Transverse colon (tissue), 4 donors: ENCODE measurements at regions not wholly inside any gene's neighbourhood (a gene's known extent, or its start where the extent isn't known, plus 50 kb on each side); places are given as distances from the start of the nearest gene placed in this dataset.

Experiments used
- DNase-seq: peaks from one replicate; pipeline ENCODE4 v3.0.0-alpha.2; 2019
- H3K27ac ChIP-seq, 4 donors: fragments of 200-600 bp; sonication (generic); 2 replicates each; pipeline ENCODE4 v1.5.1; 2016 to 2018; ENCODE audit warnings: inconsistent platforms in 4 of 4
- H3K27me3 ChIP-seq: fragments of 200-600 bp; sonication (generic); 2 replicates; pipeline ENCODE4 v1.5.1; 2017; ENCODE audit warnings: inconsistent platforms
- H3K36me3 ChIP-seq, 4 donors: fragments of 200-600 bp; sonication (generic); 2 replicates each; pipeline ENCODE4 v1.5.1; 2017 to 2019; ENCODE audit warnings: inconsistent platforms in 4 of 4
- H3K4me1 ChIP-seq, 4 donors: fragments of 200-600 bp; sonication (generic); 2 replicates each; pipeline ENCODE4 v1.5.1; 2017 to 2020; ENCODE audit warnings: inconsistent platforms in 4 of 4
- H3K4me3 ChIP-seq, 4 donors: fragments of 200-600 bp; sonication (generic); 1 replicate in 1 of 4; 2 replicates in 3 of 4; pipeline versions ENCODE4 v1.5.1 to v1.6.1; 2017 to 2019; ENCODE audit warnings: inconsistent platforms in 4 of 4
- H3K9me3 ChIP-seq, 2 donors: fragments of 200-600 bp; sonication (generic); 2 replicates each; pipeline ENCODE4 v1.5.1; 2017 to 2019; ENCODE audit warnings: inconsistent platforms in 2 of 2
- CTCF ChIP-seq, 5 experiments: fragments of 200-600 bp in 3 of 5; fragments of 450-650 bp in 2 of 5; sonication (generic) in 3 of 5; IDR thresholded peaks; 1 replicate in 2 of 5; 2 replicates in 3 of 5; pipeline ENCODE4 v1.5.1; 2016 to 2017; ENCODE audit warnings: antibody characterized with exemption in 5 of 5, inconsistent platforms in 3 of 5, mild to moderate bottlenecking in 2 of 5, moderate library complexity in 1 of 5
- EP300 ChIP-seq: sonication (generic); formaldehyde crosslinking; IDR thresholded peaks from one replicate; pipeline ENCODE4 v1.6.1; 2017; ENCODE audit warnings: antibody characterized with exemption, low read depth
- POLR2A ChIP-seq: fragments of 450-650 bp; IDR thresholded peaks from one replicate; pipeline ENCODE4 v1.6.1; 2016; ENCODE audit warnings: antibody characterized with exemption, mild to moderate bottlenecking, moderate library complexity
- POLR2AphosphoS5 ChIP-seq, 3 donors: sonication (generic); formaldehyde crosslinking; IDR thresholded peaks; one replicate each; pipeline ENCODE4 v1.6.1; 2016; ENCODE audit warnings: antibody characterized with exemption in 3 of 3
- WGBS, 2 donors: methylation state at CpG; one replicate each; pipeline ENCODE4 v1.1.5; 2018; ENCODE audit warnings: low coverage in 1 of 2; 5-methylcytosine and 5-hydroxymethylcytosine counted together
- in situ Hi-C, 4 donors: fragments of 200-750 bp; cut with MboI; loops; one replicate each; pipeline versions ENCODE4 v1.15.0 to v1.15.1; 2017; ENCODE audit warnings: low sequenced_read_pairs in 3 of 4, low pct_ligation_motif_present in 1 of 4, low pct_unique_long_range_greater_than_20kb in 1 of 4
- intact Hi-C: fragments of 100-400 bp; cut with DNase I; formaldehyde crosslinking; loops from one replicate; pipeline ENCODE4 v1.15.1; 2023; ENCODE audit warnings: low total_unique reads

GRCh38 chr1:30613188-30613587 is 110.2 kb downstream of the MATN1 start:
- DNase-seq = no peak
- Histone ChIP-seq H3K27me3 (peaks cover 8% of the 10 kb centered on the region), H3K27ac (no peak overlapping the region), H3K36me3 (no peaks in the 10 kb centered on the region), H3K4me1 (no peaks in the 10 kb centered on the region), H3K4me3 (no peak overlapping the region), H3K9me3 (no peaks in the 10 kb centered on the region)
- intact Hi-C loops (no loop called here), in situ Hi-C loops (no loop called here)
- WGBS, 2 donors = 84% methylated on average over 1 of the region's 1 CpG; no CpG with 5 or more reads in 1 of the 2 donors
- TF ChIP-seq POLR2A (no peak), EP300 (no peak), POLR2AphosphoS5 (IDR thresholded peaks at IDR 0.05) (no peak), CTCF (IDR thresholded peaks at IDR 0.05) (no peak)

GRCh38 chr1:30612536-30613065 is 110.8 kb downstream of the MATN1 start:
- in situ Hi-C loops (no loop called here), intact Hi-C loops (no loop called here)
- no peak for TF ChIP-seq CTCF (IDR thresholded peaks at IDR 0.05)
- TF ChIP-seq POLR2A = no peak
- no peak for TF ChIP-seq POLR2AphosphoS5 (IDR thresholded peaks at IDR 0.05)
- no peak for TF ChIP-seq EP300
- no peak overlapping the region for H3K27ac ChIP-seq
- no peaks in the 10 kb centered on the region for H3K4me1 ChIP-seq
- peaks cover 8% of the 10 kb centered on the region for H3K27me3 ChIP-seq
- no peak overlapping the region for H3K4me3 ChIP-seq
- no peak for DNase-seq
- no peaks in the 10 kb centered on the region for H3K9me3 ChIP-seq
- no peaks in the 10 kb centered on the region for H3K36me3 ChIP-seq
- 27 to 62% methylated on average over 1 of the region's 1 CpG for WGBS, 2 donors

GRCh38 chr1:30611741-30612309 is 111.6 kb downstream of the MATN1 start:
- in situ Hi-C loops = no loop called here
- H3K9me3 ChIP-seq = no peaks in the 10 kb centered on the region
- H3K4me1 ChIP-seq = no peaks in the 10 kb centered on the region
- DNase-seq = no peak
- no peak overlapping the region for H3K27ac ChIP-seq
- H3K27me3 ChIP-seq = peaks cover 8% of the 10 kb centered on the region
- intact Hi-C loops = no loop called here
- H3K36me3 ChIP-seq = no peaks in the 10 kb centered on the region
- 43% methylated on average over 5 of the region's 5 CpGs; no CpG with 5 or more reads in 1 of the 2 donors for WGBS, 2 donors
- TF ChIP-seq EP300 (no peak), CTCF (IDR thresholded peaks at IDR 0.05) (no peak), POLR2AphosphoS5 (IDR thresholded peaks at IDR 0.05) (no peak), POLR2A (no peak)
- no peak overlapping the region for H3K4me3 ChIP-seq

- TF ChIP-seq POLR2A (no peak), CTCF (IDR thresholded peaks at IDR 0.05) (no peak), EP300 (no peak)
- no peaks in the 10 kb centered on the region for H3K4me1 ChIP-seq
- in situ Hi-C loops = no loop called here
- H3K27me3 ChIP-seq = peaks cover 8% of the 10 kb centered on the region
- intact Hi-C loops = no loop called here
- no peaks in the 10 kb centered on the region for H3K9me3 ChIP-seq
- no peaks in the 10 kb centered on the region for H3K36me3 ChIP-seq
- DNase-seq = no peak
- no peak overlapping the region for H3K4me3 ChIP-seq
- no peak overlapping the region for H3K27ac ChIP-seq
Observed at GRCh38 chr1:30610917-30611316, 112.5 kb downstream of the MATN1 start.
